Right lobe of liver (tissue), 6 donors: ENCODE measurements at regions not wholly inside any gene's neighbourhood (a gene's known extent, or its start where the extent isn't known, plus 50 kb on each side); places are given as distances from the start of the nearest gene placed in this dataset.

Experiments
- ATAC-seq, 4 donors: fragments of 200-7000 bp; cut with Tn5 transposase; one replicate each; pipeline ENCODE4 v1.9.1; 2020; ENCODE audit warnings: mild to moderate bottlenecking in 4 of 4, moderate library complexity in 4 of 4
- DNase-seq, 3 donors: peaks; one replicate each; pipeline ENCODE4 v3.0.0-alpha.2; 2020
- H3K27ac ChIP-seq, 3 donors: fragments of 200-600 bp; one replicate each; pipeline ENCODE4 v1.8.0; 2022
- H3K27me3 ChIP-seq, 2 donors: fragments of 200-600 bp; one replicate each; pipeline ENCODE4 v1.8.0; 2022
- H3K36me3 ChIP-seq, 4 donors: fragments of 200-600 bp; sonication (generic) in 1 of 4; one replicate each; pipeline versions ENCODE4 v1.5.1 to v1.8.0; 2017 to 2022; ENCODE audit warnings: control low read depth in 1 of 4
- H3K4me1 ChIP-seq, 4 donors: fragments of 200-600 bp; sonication (generic) in 1 of 4; one replicate each; pipeline versions ENCODE4 v1.5.1 to v1.8.0; 2017 to 2022; ENCODE audit warnings: control low read depth in 1 of 4
- H3K4me3 ChIP-seq, 3 donors: fragments of 200-600 bp; one replicate each; pipeline ENCODE4 v1.8.0; 2022
- H3K9me3 ChIP-seq, 4 donors: fragments of 200-600 bp; sonication (generic) in 1 of 4; one replicate each; pipeline versions ENCODE4 v1.5.1 to v1.8.0; 2017 to 2022; ENCODE audit warnings: control low read depth in 1 of 4
- POLR2A ChIP-seq: fragments of 450-650 bp; IDR thresholded peaks from one replicate; pipeline ENCODE4 v1.6.1; 2017; ENCODE audit warnings: antibody characterized with exemption, mild to moderate bottlenecking
- WGBS: methylation state at CpG from one replicate; pipeline ENCODE4 v1.1.6; 2018; ENCODE audit warnings: low coverage, low lambda C conversion rate; ENCODE audit not compliant: insufficient coverage; ENCODE audit errors: missing lambda C conversion rate; 5-methylcytosine and 5-hydroxymethylcytosine counted together
- intact Hi-C, 2 donors: fragments of 100-400 bp; cut with DNase I; formaldehyde crosslinking; loops; one replicate each; pipeline versions ENCODE4 v1.11.2 to v1.14.1; 2022
- TF ChIP-seq, protein P1 (sequence below), 4 donors: fragments of 200-600 bp in 3 of 4; fragments of 450-650 bp in 1 of 4; IDR thresholded peaks; one replicate each; pipeline versions ENCODE4 v1.5.1 to v1.8.0; 2016 to 2022; ENCODE audit warnings: antibody characterized with exemption in 4 of 4, mild to moderate bottlenecking in 2 of 4
- donor health status: DM: no; HTN: yes; CAD: no.
- donor health status: DM: no; HTN: no; CAD: no.
- donor health status: DM: no; HTN: no; CAD: no.
- donor health status: DM: no; HTN: yes; CAD: no.
- donor health status: DM: no; HTN: yes; CAD: no.

DNA sequence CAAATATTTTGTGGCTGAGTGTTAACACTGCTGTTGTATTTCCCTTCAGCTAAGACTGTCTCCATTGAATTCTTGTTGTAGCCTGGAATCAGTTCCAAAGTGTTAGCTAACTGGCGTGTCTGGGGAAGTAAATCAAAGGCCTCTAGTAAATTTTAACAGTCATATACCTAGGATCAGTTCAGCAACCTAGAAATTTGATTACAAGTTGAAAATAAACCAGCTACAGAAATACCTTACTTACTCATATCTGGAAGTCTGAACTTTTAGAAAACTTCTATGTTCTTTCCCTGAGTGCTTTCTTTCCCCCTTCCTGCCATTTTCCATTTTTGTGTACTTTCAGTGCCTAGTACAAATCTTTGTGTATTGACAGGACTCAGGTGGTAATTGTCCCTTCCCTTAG lies 396.7 kb upstream of the DCC start:
- WGBS = 60% methylated on average over 1 of the region's 1 CpG

DNA sequence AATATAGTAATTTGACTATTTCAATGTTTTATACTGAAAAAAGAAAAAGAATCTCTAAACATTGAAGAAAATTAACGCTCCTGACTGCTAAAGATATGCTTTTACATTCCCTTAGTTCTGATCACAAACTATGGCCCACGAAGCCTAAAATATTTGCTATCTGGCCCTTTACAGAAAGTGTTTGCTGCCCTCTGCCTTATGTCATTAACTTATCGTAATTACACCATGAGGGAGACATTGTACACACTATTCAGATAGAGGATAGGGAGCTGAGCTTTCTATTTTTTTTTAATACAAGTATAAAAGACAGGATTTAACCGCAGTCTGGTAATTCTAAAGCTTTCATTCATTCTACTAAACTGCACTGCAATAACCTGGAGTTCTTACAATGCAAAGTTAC lies 393.1 kb upstream of the DCC start:
- H3K4me1 ChIP-seq = no peaks in the 10 kb centered on the region
- intact Hi-C loops = no loop called here
- H3K4me3 ChIP-seq = no peak overlapping the region
- H3K9me3 ChIP-seq = no peaks in the 10 kb centered on the region
- DNase-seq (no peak), ATAC-seq (peak; percentile 35 to 79 (median 49))
- WGBS = 35% methylated on average over 4 of the region's 4 CpGs
- no peaks in the 10 kb centered on the region for H3K27me3 ChIP-seq
- H3K27ac ChIP-seq = no peak overlapping the region
- no peak for TF ChIP-seq POLR2A
- TF ChIP-seq, protein P1, sequence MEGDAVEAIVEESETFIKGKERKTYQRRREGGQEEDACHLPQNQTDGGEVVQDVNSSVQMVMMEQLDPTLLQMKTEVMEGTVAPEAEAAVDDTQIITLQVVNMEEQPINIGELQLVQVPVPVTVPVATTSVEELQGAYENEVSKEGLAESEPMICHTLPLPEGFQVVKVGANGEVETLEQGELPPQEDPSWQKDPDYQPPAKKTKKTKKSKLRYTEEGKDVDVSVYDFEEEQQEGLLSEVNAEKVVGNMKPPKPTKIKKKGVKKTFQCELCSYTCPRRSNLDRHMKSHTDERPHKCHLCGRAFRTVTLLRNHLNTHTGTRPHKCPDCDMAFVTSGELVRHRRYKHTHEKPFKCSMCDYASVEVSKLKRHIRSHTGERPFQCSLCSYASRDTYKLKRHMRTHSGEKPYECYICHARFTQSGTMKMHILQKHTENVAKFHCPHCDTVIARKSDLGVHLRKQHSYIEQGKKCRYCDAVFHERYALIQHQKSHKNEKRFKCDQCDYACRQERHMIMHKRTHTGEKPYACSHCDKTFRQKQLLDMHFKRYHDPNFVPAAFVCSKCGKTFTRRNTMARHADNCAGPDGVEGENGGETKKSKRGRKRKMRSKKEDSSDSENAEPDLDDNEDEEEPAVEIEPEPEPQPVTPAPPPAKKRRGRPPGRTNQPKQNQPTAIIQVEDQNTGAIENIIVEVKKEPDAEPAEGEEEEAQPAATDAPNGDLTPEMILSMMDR (IDR thresholded peaks at IDR 0.05) = peak; percentile 27 to 46 (median 34)
- no peaks in the 10 kb centered on the region for H3K36me3 ChIP-seq

More for the DNA sequence above, 396.7 kb upstream of the DCC start:
- no peak for TF ChIP-seq POLR2A
- TF ChIP-seq, protein P1 (IDR thresholded peaks at IDR 0.05) = no peak
- Histone ChIP-seq H3K4me3 (no peak overlapping the region), H3K36me3 (no peaks in the 10 kb centered on the region), H3K4me1 (no peaks in the 10 kb centered on the region), H3K27me3 (no peaks in the 10 kb centered on the region), H3K9me3 (no peaks in the 10 kb centered on the region), H3K27ac (no peak overlapping the region)
- intact Hi-C loops = no loop called here
- no peak for DNase-seq
- ATAC-seq = no peak

DNA sequence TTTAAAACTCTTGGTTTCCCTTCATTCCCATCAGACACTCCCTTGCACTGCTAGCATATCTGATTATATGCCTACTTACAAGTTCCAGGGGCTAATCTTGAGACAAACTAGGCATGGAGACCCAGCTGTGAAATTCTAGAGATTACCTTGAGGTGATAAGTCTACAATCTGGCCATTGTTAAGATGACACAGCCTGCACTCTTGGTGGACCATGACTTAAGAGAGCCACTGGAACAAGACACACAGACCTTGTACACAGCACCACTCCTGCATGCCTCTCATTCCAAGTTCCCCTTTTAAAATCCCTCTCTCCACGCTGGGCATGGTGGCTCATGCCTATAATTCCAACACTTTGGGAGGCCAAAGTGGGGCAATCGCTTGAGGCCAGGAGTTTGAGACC lies 387.2 kb upstream of the DCC start:
- WGBS = 73% methylated on average over 2 of the region's 2 CpGs
- DNase-seq = no peak
- no peak for ATAC-seq

DNA sequence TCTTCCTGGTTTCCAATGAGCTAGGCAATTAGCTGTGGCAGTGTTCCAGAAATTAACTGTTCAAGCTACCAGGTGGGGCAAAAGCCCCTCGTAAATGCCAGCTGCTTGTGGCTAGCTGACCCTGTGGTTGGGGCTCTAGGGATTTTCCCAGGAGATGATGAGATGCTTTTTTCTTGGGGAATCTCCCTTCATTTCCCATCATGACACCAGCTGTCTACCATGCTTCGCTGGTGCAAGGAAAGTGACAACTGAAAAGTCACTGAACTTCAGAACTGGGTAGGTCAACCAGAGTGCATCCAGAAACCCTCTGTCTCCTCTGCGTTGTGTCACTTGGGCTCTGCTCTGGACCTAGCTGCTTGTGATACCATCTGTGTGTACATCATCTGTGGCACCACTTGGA lies 386.5 kb upstream of the DCC start:
- 33% methylated on average over 1 of the region's 3 CpGs for WGBS

More for the DNA sequence above, 387.2 kb upstream of the DCC start:
- H3K4me3 ChIP-seq = no peak overlapping the region
- TF ChIP-seq, protein P1 (IDR thresholded peaks at IDR 0.05) = no peak
- TF ChIP-seq POLR2A = no peak
- no peaks in the 10 kb centered on the region for H3K27me3 ChIP-seq
- no peak overlapping the region for H3K27ac ChIP-seq
- H3K9me3 ChIP-seq = no peaks in the 10 kb centered on the region
- H3K36me3 ChIP-seq = no peaks in the 10 kb centered on the region
- H3K4me1 ChIP-seq = no peaks in the 10 kb centered on the region
- intact Hi-C loops = no loop called here

More for the DNA sequence above, 386.5 kb upstream of the DCC start:
- intact Hi-C loops = no loop called here
- no peaks in the 10 kb centered on the region for H3K9me3 ChIP-seq
- TF ChIP-seq POLR2A = no peak
- TF ChIP-seq, protein P1 (IDR thresholded peaks at IDR 0.05) = no peak
- no peaks in the 10 kb centered on the region for H3K27me3 ChIP-seq
- H3K27ac ChIP-seq = no peak overlapping the region
- ATAC-seq (no peak), DNase-seq (no peak)
- H3K4me1 ChIP-seq = no peaks in the 10 kb centered on the region
- H3K36me3 ChIP-seq = no peaks in the 10 kb centered on the region
- H3K4me3 ChIP-seq = no peak overlapping the region
